ENCODE measurements at regions not wholly inside any gene's neighbourhood (a gene's known extent, or its start where the extent isn't known, plus 50 kb on each side); places are given as distances from the start of the nearest gene placed in this dataset.
A peak's percentile ranks its signal among the peaks of the same experiment; 100 is the strongest.

- no peak for DNase-seq (ENCODE audit: low spot score)
Measured at GRCh38 chr15:69982037-69982436, 115.7 kb downstream of the TLE3 start.

- DNase-seq (ENCODE audit: low spot score): no peak
Measured at GRCh38 chr15:69983696-69984265, 113.9 kb downstream of the TLE3 start.

GRCh38 chr15:69987492-69988489 is 109.9 kb downstream of the TLE3 start:
- no peak for DNase-seq (ENCODE audit: low spot score)

- no peak for DNase-seq (ENCODE audit: low spot score)
Measured at GRCh38 chr15:69988541-69989225, 109.0 kb downstream of the TLE3 start.

DNA sequence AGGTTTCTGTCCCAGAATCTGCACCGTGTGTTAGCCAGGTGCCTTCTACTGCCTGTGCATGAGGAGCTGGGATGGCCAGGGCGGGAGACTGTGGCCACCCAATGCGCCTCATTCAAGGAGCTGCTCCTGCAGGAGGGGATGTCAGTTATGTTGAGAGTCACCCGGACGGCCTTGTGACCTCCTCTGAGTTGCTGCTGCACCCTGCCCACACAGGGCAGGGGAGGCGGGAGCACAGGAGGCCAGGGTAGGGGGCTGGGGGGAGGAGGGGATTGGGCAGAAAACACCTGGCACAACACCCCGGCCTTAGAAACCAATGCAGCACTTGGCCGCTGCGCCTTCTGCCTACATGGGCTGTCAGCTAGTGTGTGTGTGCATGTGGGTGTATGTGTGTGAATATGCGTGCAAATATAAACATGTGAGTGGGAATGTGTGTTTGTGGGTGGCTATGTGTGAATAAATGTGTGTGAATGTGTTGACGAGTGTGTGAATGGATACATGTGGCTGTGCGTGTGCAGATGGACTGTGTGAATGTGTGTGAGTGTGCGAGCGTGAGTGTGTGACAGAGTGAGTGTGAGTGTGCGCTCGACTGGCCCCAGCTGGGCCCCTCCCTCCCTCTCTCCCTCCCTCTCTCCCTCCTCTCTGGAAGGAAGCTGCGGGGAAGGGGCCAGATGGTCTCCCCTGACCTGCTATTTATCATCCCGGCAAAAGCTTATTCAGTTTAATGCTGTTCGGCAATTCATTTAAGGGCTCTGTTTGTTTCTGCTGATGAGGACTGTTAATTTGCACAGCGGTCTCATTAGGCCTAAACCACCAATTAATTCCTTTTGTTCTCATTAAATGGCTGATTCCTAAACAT is 106.9 kb downstream of the TLE3 start:
- DNase-seq (ENCODE audit: low spot score): no peak

DNA sequence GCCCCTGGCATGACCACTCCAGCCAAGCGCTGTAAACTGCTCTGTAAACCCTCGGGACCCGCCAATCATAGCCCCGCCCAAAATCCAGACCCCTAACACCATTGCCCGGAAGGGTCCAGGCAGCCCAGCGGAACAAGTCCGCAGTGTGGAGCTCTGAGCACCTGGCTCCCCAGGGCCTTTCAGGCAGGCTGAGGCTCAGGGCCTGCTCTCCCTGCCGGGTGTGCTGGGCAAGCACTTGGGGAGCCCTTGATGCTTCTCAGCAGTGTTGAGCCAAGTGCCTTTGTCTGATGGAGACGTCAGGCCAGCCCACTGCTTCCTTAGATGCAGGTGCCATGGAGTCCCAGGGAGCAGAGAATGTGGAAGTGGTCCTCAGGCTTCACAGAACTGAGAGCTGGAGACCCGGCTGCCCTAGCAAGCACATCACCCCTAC is 106.2 kb downstream of the TLE3 start:
- DNase-seq (ENCODE audit: low spot score): no peak

GRCh38 chr15:69992348-69992747 is 105.4 kb downstream of the TLE3 start:
- no peak for DNase-seq (ENCODE audit: low spot score)

DNA sequence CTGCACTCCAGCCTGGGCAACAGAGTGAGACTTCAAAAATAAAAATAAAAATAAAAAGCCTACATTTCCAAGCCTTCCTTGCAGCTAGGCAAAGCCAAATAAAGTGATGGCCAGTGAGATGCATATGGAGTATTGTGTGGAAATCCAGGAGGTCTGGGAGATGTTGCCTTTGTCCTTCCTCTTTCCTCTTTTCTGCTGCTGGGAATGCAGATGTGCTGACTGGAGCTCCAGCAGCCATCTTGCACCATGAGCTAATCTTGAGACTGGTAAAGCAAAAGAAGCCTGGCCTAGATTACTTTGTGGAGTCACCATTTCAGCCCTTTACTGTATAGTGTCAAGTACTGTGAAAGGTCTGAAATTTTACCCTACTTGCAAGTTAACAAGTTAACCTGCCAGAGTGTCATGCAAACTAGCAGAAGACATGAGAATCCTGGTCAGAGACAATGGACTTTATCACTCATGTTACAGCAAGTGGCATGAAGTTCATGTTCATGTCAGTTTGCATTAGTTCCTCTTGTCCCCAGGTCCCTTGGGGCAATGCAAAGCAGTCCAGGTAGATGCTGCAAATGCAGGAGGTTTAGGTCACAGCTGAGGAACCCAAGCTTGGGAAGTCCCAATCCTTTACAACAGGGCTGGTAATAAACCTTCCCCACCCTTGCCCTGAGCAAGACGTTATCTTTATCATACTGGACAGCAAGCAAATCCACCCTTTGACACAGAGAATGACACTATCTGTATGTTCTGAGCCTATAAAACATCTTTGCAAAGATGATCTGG is 103.1 kb downstream of the TLE3 start:
- DNase-seq (ENCODE audit: low spot score): no peak

DNA sequence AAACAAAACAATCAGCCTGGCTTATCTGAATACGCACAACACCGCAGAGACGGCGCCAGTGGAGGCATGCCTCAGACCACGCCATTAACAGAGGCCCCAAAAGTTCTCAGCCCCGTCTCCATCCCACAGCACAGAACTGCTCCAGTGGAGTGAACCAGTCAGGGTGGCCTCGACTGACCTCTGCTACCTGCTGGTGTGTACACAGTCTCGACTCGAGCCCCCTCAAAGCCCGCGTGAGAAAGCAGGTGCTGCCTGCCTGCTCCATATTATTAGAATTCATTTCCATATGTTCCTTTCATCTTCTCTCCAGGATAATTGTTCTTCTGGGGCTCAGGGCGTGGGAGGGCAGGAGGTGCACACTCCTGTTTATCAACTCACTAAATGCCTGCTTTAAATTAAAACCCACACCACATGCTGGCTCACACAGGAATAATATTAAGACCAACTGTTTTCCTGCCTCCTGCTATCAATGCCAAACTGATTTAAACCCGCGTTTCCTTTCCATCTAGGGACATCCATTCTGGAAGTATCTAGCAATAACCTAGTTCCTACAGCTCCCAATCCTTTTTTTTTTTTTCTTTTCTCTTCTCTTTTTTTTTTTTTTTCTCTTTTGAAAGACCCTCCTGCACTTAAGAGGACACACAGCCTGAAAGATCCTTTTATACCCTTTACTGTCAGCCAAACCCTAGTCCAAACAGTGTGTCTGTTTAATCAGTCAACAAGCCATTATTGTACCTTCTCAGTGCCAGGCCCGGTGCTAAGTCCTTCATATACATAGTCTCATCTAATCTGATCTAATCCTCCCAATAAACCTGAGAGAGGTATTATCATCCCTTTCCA is 101.2 kb downstream of the TLE3 start:
- no peak for DNase-seq (ENCODE audit: low spot score)

DNA sequence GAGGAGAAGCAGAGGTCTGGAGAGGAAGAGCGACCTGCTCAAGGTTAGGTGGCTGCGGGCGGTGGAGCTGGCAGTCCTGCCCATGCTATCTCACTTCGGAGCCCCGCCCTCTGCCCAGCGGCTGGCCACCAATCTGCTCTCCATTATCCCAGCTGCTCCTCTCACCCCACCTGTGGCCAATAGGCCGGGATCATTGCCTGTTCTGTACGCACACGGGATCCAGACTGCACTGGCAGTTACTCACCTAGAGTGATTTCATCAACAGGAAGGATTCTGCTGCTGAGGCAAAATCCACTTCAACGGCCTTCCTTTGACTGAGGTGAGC is 100.6 kb downstream of the TLE3 start:
- DNase-seq (ENCODE audit: low spot score): peak; percentile 32

Measured in mucosa of gallbladder (tissue), 1 donor.